ENCODE measurements at regions not wholly inside any gene's neighbourhood (a gene's known extent, or its start where the extent isn't known, plus 50 kb on each side); places are given as distances from the start of the nearest gene placed in this dataset.

GRCh38 chr3:106245400-106245799 lies 376.6 kb upstream of the CBLB start:
- TF ChIP-seq CTCF (IDR thresholded peaks at IDR 0.05; ENCODE audit: poor library complexity), result no peak
- TF ChIP-seq EZH2 (IDR thresholded peaks at IDR 0.05; ENCODE audit: borderline replicate concordance), result no peak
- no peak for TF ChIP-seq EZH2phosphoT487 (IDR thresholded peaks at IDR 0.05; ENCODE audit: low read depth, severe bottlenecking, unreplicated experiment)
